SKM-1 (cell line): ENCODE measurements at regions not wholly inside any gene's neighbourhood (a gene's known extent, or its start where the extent isn't known, plus 50 kb on each side); places are given as distances from the start of the nearest gene placed in this dataset.

ENCODE experiments used
- DNase-seq: peaks from one replicate; lab custom pipeline; 2025; ENCODE audit not compliant: unreplicated experiment; lab: John Stamatoyannopoulos, UW

DNA sequence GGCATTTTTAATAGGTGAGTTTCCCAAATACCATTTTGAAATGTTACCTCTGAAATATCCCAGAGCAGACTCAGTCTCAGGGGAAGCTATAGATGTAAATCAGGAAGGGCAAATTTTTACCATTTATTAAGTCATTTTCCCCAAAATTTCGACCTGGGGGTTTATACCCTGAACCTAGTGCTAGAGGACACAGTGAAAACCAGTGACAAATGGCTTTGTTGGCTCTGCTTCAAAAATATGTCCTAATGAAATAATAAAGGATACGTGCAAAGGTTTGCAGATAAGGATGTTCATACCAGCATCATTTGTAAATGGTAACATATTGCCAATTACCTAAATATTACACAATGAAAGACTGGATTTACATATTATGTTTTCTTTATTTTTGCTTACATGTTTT, 546.7 kb upstream of the ADAMTS9 start:
- no peak for DNase-seq

DNA sequence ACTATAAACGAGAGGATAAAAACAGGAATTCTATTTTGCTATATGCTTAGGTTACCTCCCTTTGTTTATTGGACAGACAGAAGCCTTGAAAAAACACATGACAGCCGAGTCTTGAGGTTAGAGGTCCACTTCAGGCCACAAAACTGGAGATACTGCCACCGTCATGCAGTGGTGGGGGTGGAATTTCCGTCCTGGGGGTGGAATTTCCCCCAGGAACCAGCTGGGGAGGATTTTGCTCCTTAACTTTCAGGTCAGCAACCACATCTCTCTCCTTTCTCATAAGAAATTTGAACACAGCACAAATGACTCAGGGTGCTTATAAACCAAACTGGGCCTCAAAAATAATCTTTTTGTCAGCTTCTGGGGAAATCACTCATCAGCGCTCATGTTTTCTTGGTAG, 545.8 kb upstream of the ADAMTS9 start:
- DNase-seq, result no peak

DNA sequence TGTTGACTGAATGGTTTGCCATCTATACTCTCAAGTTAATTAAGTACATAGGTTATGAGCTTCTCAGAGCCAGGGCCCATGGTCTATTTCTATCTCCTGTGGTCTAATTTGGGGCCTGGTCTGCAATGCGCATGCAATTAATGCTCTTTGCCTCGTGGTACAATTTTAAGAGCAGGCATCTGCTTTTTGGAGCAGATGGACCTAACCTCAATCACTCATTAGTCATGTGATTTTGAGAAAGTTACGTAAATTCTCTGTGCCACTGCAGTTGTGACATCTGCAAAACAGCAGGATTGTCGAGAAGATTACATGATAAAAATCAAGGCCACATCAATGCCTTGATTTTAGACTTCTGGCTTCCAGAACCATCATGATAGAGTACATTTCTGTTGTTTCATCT, 543.7 kb upstream of the ADAMTS9 start:
- no peak for DNase-seq

DNA sequence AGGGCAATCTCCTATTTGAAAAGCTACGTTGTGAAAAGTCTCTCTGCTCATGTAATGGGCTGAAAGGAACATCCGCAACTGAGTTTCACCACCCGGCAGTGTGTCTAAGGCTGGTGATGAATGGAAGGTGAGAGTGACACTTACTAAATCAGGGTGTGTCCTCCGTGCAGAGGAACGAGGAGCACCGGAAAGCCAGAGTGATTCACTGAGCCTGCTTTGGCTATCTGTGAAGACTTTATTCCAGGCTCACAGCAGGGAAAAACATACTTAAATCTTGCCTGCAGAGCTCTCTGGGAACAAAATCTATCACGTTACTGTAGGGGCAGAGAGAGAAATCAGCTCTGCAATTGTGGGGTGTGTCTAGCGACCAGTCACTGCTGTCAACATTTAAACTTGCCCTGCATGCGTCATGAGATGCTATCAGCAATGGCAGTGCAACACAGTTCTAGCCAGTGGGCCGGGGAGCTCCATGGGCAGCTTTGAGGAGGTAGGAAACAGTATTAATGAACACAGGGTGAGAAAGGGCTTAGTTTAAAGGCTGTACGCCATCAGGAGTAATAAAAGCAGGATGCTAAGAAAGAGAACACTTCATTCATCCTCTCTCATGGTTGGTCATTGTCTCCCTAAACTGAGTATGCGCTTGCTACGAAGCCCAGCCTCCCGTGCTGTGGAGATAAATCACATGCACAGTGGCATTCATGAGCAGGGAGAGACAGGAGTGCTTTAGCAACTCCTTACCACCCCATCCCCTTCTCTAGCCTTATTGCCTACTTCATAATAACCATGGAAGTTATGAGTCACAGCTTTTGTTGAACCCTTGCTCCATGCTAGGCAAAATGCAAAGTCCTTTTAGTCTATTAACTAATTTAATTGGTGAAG, 542.7 kb upstream of the ADAMTS9 start:
- DNase-seq, result no peak

DNA sequence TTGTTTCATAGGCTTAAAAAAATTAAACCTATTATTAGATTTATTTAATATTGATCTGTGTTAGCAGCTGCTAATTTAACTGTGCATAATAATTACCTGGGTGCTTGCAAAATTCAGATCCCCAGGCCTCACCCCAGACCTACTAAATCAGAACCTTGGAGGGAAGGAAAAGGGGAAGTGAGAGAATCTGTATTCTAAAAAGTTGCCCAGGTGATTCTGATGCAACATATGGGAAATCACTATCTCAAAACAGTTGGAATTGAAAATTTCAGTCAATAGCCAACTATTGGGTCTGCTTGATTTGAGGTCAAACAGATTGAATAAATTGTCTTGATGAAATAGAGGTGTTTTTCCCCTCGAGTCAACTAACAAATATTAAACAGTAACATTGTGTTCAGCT, 538.5 kb upstream of the ADAMTS9 start:
- no peak for DNase-seq

DNA sequence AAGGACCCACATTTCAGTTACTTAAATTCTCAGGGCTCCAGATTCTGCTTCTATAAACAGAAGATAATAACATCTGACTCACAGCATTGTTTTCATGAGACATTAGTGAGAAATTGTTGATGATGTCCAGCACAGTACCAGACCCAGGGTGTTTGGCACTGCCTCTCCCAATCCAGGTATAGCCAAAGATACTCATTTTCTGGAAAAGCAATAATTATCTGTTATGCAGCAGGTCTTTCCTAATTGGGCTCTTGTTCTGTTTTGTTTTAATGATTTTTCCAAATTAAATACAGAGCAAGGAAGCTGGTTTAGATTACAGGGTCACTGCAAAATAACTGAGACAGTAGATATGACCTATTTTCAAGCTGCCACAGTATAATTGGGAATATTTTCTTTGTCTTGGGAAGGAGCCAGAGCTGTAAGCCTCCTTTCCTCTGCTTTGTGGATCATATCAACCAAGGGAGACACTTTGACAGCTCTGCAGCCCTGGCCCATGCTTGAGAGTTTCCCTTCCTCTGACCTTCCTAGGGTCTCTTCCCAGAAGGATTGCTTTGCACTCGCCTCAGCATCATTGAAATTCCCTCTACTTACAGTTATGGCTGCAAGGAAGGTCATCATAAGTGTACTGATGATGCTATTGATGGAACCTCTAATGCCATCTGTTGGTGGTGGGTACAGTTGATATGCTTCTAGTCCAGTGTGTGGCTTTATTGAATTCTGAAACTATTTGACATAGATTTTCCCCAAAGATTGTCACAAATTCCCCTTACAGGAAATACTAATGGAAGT, 522.4 kb upstream of the ADAMTS9 start:
- DNase-seq, result no peak

DNA sequence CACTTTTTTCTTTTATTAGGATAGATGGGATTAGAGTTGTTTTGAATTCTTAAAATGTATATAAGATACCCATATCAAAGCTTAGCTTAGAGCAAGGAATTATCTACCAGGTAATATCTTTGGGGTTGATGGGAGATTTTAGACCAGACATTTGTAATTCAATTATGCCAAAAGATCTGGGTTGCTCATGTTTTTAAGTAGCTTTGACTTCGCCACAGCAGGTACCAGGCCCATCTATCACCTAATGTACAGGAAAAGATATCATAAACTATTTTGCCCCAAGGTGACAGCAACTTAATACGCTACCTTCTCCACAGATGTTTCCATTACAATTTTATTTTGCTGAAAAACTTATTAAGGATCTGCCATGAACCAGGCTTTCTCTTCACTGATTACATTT, 514.6 kb upstream of the ADAMTS9 start:
- DNase-seq, result no peak

DNA sequence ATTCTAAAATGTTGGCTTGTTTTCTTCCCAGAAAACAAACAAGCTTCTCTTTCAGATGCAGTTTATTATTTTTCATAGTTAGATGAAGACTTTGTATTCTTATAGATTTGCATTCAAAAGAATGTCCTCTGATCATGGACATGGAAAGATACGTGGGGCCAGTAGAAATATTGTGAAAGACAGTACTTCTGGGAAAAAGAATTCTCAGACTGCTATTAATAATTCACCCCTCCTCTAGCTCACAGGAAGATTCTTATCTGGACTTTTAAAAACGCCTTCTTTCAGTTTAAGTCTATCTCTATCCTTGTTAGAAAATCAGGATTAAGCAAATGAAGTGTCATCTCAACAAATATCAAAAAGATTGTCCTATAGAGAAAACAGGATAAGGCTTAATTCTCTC, 514.1 kb upstream of the ADAMTS9 start:
- no peak for DNase-seq

DNA sequence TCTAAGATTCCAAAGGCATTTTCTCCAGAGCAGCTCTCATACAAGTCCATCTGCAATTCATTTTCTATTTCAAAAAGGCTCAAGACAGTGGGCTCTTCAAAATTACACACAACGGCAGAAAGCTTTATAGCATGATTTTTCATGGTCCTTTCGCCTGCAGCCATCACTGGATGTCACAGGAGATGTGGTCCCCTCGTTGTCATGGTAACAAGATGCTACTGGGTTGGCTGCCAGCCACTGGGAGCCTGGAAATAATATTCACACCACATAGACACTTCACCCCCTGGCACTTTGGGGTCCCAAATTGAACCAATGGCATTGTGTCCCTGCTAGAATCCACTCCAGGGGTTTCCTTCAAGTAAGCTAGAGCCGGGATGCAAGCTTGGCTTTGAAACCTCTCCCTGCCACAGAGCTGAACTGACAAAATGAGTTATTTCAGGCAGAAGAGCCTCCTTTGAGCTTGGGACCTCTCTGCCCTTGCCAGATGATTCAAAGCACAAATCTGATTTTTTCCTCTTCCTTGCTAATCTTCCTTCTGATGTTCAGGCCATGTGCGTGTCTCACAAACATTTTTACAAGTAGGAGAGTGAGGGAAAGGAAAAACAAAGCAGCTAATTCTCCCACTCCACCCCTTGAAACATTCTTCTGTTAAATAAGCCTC, 512.6 kb upstream of the ADAMTS9 start:
- no peak for DNase-seq

DNA sequence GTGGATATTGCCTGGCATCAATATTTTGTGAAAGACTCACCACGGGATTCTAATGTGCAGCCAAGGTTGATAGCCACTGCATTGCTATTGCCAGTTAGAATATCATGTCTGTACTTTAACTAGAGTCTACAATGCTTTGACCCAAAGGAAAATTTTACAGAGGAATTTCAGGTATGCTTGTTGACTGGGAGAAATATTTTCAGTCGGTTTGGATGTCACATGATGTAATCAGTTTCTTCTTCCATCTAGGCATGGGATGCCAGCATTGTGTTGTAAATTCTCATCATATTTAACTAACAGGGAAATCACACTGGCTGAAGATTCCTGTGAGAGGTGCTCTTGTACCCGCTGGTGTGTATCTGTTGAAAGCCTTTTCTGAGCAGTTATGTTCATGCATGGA, 508.9 kb upstream of the ADAMTS9 start:
- no peak for DNase-seq

DNA sequence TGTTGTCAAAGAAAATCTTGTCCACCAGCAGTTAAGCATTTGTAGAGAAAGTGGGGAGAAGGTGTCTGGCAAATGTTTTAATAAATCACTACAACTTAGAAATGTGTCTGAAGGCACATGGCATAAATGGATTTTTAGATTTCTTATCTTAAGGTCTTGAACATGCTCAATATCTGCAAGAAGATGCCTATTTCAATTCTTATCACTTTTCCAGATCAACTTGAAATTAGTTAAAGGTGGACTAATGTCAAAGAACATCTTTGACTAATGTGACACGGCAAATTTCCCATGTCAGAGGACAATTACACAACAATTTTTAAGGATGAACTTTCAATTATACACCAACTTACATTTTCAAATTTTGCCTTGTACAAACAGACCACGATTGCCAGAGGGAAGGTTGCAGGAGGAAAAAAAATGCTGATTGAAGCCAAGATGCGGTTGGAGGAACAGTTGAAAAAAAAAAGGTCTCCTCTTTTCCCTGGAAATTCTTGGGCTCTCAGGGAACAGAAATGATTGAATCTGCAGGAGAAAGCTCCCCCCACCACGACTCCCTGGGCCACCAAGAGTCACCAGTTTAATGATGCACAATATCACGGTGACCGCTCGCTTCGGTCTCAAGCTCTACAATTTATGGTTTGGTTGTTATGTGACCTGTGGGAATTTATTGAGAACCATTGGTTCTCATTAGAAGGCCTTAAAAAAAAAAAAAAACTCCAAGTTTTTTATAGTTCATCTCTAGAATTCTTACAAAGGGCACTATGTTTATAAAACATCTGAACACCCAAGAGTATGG, 507.6 kb upstream of the ADAMTS9 start:
- no peak for DNase-seq

DNA sequence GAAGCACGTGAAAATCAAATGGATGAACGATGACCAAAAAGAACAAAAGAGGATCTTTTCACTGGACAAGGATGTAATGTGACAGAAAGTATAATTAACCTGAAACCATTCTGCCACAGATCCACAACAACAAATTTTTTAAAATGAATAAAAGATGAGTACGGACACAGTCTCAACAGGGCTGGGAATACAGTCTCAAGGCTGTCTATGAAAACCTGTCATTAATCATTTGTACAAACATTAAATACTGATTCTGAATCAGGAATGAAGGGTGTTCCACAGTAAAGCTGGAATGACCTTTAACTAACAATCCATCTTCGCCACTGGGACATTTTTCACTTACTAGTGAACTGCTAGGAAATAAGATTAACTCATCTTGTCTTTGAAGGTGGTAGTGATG, 506.9 kb upstream of the ADAMTS9 start:
- no peak for DNase-seq

DNA sequence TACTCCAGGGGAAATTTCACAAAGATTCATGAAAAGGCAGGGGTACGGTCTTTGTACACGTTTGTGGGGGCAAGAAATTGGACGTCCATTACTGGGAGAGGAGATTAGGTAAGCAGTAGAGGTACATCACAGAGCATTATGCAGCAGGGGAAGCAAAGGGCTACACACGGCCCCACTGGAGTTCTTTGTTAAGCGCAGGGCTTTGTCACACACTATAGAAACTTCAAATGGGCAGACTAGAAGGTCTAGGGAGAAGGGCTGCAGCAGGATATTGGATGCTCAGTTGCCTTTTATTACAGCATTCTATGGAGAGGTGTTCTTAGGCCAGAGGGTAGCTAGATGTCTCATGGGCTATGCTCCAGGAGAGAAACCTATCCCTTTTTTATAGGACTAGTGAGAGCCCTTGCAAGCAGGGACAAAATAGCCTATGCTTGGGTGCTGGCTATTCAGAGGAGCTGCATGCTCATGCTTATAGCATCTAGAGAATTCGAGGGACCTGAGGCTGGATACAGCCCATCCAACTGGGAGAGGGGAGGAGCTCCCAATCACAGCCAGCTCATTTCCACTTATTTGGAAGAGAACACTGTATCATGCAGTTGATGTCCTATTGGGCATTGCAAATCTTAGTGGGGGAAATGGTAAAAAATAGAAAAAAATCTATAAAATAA, 506.4 kb upstream of the ADAMTS9 start:
- no peak for DNase-seq

DNA sequence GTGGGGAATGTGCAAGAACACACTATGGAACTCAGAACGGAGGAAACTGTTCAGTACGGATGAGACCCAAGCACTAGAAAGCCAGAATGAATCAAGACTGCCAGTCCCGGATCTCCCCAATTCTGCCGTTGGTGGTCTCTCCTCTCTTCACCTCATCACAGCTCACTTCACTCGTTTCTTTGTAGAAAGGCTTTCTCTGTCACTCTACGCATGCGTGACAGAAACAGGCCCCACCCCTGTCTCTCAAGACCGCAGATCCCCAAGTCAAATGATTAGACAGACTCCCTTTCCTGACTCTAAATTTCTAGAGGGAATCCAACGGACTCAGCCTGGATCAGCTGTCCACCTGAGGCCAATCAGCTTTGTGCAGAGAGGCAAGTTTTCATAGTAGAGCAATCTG, 505.7 kb upstream of the ADAMTS9 start:
- DNase-seq, result no peak

DNA sequence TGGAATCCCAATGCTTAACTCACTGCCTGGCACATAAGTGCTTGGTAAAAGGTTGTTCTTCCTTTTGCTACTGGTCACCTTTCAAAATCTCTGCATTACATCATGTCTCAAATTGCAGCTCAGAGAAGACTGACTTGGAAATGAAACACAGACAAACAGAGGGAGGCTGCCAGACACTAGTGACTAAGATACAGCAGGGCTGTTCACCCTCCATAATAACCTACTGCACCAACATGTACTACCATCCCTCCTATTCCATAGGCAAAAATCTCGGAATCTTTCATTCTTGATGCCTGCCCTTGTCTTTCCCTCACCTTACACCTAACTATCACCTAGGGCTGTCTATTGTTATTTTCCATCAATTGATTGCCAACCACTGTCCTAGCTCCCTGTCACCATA, 502.3 kb upstream of the ADAMTS9 start:
- DNase-seq, result no peak

DNA sequence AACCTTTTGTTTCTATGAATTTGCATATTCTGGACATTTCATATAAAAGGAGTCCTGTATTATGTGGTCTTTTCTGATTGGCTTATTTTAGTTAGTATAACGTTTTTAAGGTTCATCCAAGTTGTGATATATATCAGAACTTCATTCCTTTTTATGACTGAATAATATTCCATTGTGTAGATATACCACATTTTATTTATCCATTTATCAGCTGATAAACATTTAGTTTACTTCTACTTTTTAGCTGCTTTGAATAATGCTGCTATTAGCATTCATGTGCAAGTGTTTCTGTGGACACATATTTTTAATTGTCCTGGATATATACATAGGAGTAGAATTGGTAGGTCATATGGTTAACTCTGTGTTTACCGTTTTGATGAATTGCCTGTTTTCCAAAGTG, 498.5 kb upstream of the ADAMTS9 start:
- no peak for DNase-seq

DNA sequence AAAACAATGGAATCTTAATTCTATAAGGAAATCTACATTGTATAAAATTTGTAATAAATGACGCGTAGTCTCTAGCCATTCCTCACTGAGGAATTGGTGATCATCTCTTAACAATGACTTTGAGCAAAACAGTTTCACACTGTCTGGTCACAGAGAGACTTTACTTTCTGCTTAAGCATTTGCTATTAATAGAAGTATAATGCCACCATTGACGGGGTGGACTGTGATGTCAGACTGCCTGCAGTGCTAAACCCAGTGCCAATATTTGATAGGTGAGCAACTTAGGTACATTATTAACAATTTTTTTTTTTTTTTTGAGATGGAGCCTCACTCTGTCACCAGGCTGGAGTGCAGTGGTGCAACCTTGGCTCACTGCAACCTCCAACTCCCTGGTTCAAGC, 494.9 kb upstream of the ADAMTS9 start:
- DNase-seq, result no peak

DNA sequence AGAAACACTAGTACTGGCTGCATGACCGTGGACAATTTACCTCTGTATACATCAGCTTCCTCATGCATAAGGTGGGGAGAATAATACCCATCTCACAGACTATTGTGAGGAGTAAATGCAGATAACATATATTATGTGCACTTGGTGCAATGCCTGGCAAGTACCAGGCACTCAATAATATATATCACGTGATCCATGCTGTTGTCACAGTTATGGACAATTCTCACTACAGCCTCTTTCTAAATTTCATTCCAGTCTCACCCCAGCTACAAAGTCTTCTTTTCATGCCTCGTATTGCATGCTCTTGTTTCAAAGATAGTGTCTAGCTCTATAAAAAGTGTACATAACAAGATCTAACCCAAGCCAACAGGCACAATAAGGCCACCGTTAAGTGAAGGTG, 494.3 kb upstream of the ADAMTS9 start:
- no peak for DNase-seq

DNA sequence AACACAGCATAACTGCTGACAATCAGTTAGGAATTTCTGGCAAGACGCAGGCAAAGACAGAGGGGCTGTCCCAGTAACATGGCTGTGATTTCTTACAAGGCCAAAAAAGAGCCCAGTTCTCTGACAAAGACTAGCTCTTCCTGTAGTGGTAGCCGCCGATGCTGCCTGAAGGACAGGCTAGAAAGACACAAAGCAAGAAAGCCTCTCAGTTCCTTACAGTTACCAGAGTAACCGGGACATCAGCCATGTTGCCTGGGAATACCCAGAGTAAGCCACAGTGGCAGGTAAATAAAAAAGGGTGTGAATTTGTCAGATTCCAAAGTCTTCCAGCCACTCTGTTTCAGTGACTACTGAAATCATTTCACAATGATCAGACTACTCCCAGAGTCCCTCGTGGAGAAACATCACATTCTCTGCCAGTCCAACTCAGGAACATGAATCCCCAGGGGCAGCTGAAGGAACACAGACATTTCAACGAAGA, 493.6 kb upstream of the ADAMTS9 start:
- DNase-seq, result no peak

DNA sequence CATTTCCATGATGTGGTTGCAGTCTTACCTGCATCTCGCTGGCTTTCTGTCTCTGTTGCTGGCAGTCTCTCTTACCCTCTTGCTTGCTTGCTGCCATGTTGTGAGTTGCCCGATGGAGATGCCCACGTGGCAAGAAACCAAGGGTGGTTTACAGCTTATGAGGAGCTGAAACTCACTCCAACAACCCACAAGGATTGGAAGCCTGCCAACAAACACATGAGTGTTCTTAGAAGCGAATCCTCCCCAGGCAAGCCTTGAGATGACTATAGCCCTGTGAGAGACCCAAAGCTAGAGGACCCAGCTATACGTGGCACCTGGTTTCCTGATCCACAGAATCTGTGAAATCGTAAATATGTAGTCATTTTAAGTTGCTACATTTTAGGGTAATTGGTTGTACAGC, 490.9 kb upstream of the ADAMTS9 start:
- DNase-seq, result no peak
